ENCODE measurements at regions not wholly inside any gene's neighbourhood (a gene's known extent, or its start where the extent isn't known, plus 50 kb on each side); places are given as distances from the start of the nearest gene placed in this dataset.

DNA sequence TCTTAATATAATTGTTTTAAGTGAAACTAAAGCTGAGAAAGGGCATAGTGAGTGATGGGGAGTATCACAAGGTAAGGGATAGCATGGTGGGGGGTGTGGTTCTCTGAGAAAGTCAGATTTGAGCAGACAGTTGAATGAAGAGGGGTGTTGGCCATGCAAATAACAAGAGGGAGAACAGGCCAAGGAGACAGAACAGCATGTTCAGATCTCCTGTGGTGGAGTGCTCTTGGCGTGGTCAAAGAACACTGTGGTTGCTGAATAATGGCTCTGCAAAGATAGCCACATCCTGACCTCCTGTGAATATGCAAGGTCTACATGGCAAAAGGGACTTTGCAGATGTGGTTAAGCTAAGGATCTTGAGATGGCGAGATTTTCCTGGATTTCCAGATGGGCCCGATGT lies 389.2 kb downstream of the TMEM182 start:
- Histone ChIP-seq H3K9ac (ENCODE audit: control insufficient read depth, extremely low read depth, insufficient read depth, low read length) (no peak overlapping the region), H3K79me2 (ENCODE audit: control insufficient read depth, insufficient read depth, low read length) (no peaks in the 10 kb centered on the region), H3K27ac (ENCODE audit: control insufficient read depth, insufficient read depth, low read length) (no peak overlapping the region), H3K27me3 (ENCODE audit: control insufficient read depth, extremely low read depth, insufficient read depth, low read length) (no peaks in the 10 kb centered on the region), H3K4me3 (ENCODE audit: control insufficient read depth in 2 of 3, extremely low read depth in 1 of 3, insufficient read depth in 2 of 3, low read depth in 1 of 3, low read length in 3 of 3) (no peak overlapping the region), H3K4me1 (ENCODE audit: control insufficient read depth, extremely low read depth, insufficient read depth, low read length) (no peaks in the 10 kb centered on the region), H2AFZ (ENCODE audit: control insufficient read depth, low read length) (no peak overlapping the region), H3K36me3 (ENCODE audit: control insufficient read depth in 2 of 2, extremely low read depth in 1 of 2, insufficient read depth in 2 of 2, low read length in 2 of 2) (no peaks in the 10 kb centered on the region), H4K20me1 (ENCODE audit: control insufficient read depth, extremely low read depth, insufficient read depth, low read length) (no peaks in the 10 kb centered on the region), H3K4me2 (ENCODE audit: control insufficient read depth, extremely low read depth, insufficient read depth, low read depth, low read length) (no peak overlapping the region), H3K9me1 (ENCODE audit: control insufficient read depth, extremely low read depth, insufficient read depth, low read length) (no peaks in the 10 kb centered on the region), H3K9me3 (ENCODE audit: control insufficient read depth, low read depth, low read length) (no peaks in the 10 kb centered on the region)
- dilution Hi-C loops (cut with MboI; ENCODE audit: extremely low pct_ligation_motif_present, low sequenced_read_pairs) = no loop called here
- FAIRE-seq (no peak), DNase-seq (ENCODE audit: low read depth, low spot score) (no peak)
- TF ChIP-seq EZH2 (IDR thresholded peaks at IDR 0.05; ENCODE audit: low read length) (no peak), CTCF (optimal IDR thresholded peaks at IDR 0.05 in 1 of 3, IDR thresholded peaks at IDR 0.05 in 1 of 3, conservative IDR thresholded peaks at IDR 0.05 in 1 of 3; ENCODE audit: extremely low read depth in 1 of 3, insufficient read depth in 2 of 3, low read length in 3 of 3) (no peak)

DNA sequence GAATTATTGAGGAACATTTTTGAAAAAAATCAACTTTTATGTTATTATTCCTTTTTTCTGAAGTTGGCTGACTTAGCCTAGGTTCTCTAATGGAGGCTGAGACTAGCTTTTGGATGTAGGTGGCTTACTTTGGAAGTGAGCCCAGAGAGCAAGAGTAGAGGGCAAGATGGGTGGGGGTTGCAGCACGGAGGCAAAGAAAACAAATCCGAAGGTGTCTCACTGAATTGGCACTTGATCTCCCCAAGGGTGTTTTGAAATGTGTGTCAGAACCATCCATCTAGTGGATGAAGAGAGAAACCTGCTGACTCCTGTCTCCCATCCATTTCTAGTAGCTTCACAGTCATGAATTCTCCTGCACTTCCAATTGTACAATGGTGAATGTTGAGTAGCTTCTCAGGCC lies 390.7 kb downstream of the TMEM182 start:
- Histone ChIP-seq H3K79me2 (ENCODE audit: control insufficient read depth, insufficient read depth, low read length) (no peaks in the 10 kb centered on the region), H3K9me1 (ENCODE audit: control insufficient read depth, extremely low read depth, insufficient read depth, low read length) (no peaks in the 10 kb centered on the region), H3K9me3 (ENCODE audit: control insufficient read depth, low read depth, low read length) (no peaks in the 10 kb centered on the region), H3K4me2 (ENCODE audit: control insufficient read depth, extremely low read depth, insufficient read depth, low read depth, low read length) (no peak overlapping the region), H3K4me1 (ENCODE audit: control insufficient read depth, extremely low read depth, insufficient read depth, low read length) (no peaks in the 10 kb centered on the region), H4K20me1 (ENCODE audit: control insufficient read depth, extremely low read depth, insufficient read depth, low read length) (no peaks in the 10 kb centered on the region), H3K9ac (ENCODE audit: control insufficient read depth, extremely low read depth, insufficient read depth, low read length) (no peak overlapping the region), H3K27me3 (ENCODE audit: control insufficient read depth, extremely low read depth, insufficient read depth, low read length) (no peaks in the 10 kb centered on the region), H3K36me3 (ENCODE audit: control insufficient read depth in 2 of 2, extremely low read depth in 1 of 2, insufficient read depth in 2 of 2, low read length in 2 of 2) (no peaks in the 10 kb centered on the region), H3K27ac (ENCODE audit: control insufficient read depth, insufficient read depth, low read length) (no peak overlapping the region), H3K4me3 (ENCODE audit: control insufficient read depth in 2 of 3, extremely low read depth in 1 of 3, insufficient read depth in 2 of 3, low read depth in 1 of 3, low read length in 3 of 3) (no peak overlapping the region), H2AFZ (ENCODE audit: control insufficient read depth, low read length) (no peak overlapping the region)
- FAIRE-seq = no peak
- no peak for DNase-seq (ENCODE audit: low read depth, low spot score)
- dilution Hi-C loops (cut with MboI; ENCODE audit: extremely low pct_ligation_motif_present, low sequenced_read_pairs) = no loop called here
- TF ChIP-seq EZH2 (IDR thresholded peaks at IDR 0.05; ENCODE audit: low read length) = no peak
- no peak for TF ChIP-seq CTCF (optimal IDR thresholded peaks at IDR 0.05 in 1 of 3, IDR thresholded peaks at IDR 0.05 in 1 of 3, conservative IDR thresholded peaks at IDR 0.05 in 1 of 3; ENCODE audit: extremely low read depth in 1 of 3, insufficient read depth in 2 of 3, low read length in 3 of 3)
